ENCODE measurements at regions not wholly inside any gene's neighbourhood (a gene's known extent, or its start where the extent isn't known, plus 50 kb on each side); places are given as distances from the start of the nearest gene placed in this dataset.

DNA sequence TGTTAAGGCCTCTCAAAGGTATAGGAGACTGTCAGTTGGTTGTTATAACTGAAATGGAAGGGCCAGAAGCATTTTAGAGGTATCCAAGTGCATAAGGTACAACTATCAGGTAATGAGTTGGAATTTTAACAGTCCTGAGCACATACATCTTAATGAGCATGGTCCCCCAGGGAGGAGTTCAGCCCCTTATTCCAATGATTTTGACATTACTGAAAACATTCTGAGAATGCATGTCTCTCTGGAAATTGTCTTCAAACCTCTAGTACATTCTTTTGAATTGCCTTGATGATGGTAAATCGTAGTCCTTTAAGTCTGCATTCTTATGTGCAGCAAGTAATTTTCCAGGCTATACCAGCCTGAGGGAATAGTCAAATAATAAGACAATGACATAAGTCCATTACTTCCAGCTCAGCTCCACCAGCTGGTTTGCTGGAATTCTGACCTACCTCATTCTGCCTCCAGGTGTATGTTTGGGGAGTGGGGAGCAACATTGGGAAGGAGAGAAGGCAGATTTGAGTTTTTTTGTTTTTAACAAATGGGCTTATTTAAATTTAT is 239.2 kb downstream of the MSRB3 start:
- DNase-seq: no peak

DNA sequence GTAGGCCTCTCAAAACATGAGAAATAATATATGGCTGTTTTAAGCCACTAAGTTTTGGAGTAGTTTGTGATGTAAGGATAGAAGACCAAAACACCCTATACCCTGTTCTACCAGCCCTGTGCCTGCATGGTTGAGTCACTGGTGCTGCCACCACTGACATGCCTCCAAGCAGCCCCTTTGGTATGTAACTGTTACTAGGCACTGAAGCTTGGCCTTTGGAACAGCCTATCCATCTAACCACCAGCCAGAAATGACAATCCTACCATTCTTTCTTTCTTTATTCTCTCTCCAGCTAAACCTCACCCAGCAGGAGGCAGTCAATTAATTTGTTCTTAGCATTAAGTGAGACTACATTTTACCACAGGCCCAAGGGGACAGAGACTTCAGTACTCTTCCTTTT is 240.3 kb downstream of the MSRB3 start:
- no peak for DNase-seq

DNA sequence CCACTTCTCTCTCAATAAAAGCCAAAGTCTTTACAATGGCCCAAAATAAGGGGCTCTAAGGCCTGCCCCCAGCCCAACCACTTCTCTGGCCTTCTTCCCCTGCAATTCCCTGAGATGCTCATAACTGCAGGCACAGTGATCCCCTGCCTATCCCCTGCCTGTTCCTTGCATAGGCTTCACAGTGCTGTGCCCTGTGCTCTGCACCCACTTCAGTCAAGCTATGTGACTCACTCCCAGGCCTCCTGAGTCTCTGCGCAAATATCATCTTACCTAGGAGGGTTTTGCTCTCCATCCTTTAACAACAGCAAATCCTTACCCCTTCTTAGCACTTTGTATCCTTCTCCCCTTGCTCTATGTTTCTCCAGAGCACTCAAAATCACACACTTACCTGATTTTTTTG is 242.2 kb downstream of the MSRB3 start:
- no peak for DNase-seq

DNA sequence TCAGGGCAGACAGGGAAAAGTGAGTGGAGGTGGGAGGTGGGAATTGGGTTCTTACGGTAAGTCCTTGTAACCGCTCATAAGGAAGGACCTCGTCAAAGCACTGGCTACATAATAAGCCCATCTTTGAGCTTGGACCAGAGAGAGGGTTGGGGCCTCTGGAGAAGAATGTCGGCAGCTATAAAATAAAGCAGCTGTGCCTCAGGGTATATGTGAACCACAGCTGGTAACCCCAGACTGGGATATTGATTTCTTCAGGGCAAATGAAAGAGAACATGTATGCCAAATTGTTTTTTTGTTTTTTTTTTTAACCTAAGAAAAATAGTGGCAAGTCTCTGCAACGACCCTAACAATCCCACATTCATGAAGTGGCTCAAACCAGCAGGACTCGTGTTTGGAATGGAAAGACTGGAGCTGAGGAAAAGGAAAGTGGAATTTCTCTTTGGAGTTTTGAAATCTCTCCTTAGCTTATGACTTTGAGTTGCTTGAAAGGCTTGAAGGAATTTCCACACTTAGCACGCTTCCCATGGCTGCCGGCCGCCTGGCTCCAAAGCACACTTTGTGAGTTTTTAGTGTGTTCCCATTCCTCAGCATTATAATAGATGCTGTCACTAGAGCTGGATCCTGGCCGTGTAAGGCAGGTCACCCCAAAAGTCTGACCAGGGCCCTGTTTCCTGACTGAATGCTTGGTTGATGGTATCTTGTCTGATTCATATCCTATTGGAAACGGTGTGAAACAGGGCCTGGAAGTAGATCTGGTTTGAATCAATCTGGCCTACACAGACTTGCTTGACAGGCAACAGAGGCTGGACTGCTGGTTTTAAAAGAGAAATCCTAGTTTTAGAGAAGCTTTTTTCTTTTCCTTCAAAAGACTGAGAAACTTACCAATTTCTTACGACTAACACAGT is 244.7 kb downstream of the MSRB3 start:
- DNase-seq: no peak

DNA sequence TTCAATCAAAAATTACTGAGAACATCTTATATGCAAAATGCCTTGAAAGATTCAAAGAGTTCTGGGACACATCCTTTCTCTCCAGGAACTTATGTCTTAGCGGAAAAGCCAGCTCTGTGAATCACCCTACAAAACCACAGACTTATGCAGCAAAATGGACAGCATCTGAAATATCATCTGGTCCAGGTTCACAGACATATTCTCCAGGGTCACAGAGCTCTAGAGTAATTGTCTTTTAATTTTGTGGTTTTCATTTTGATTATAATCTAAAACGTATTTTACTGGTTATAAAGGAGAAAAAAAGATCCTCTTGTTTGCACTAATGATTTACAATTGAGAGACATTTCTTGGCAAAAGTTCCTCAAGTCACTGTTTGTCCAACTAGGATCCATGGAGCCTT is 246.2 kb downstream of the MSRB3 start:
- DNase-seq: no peak

DNA sequence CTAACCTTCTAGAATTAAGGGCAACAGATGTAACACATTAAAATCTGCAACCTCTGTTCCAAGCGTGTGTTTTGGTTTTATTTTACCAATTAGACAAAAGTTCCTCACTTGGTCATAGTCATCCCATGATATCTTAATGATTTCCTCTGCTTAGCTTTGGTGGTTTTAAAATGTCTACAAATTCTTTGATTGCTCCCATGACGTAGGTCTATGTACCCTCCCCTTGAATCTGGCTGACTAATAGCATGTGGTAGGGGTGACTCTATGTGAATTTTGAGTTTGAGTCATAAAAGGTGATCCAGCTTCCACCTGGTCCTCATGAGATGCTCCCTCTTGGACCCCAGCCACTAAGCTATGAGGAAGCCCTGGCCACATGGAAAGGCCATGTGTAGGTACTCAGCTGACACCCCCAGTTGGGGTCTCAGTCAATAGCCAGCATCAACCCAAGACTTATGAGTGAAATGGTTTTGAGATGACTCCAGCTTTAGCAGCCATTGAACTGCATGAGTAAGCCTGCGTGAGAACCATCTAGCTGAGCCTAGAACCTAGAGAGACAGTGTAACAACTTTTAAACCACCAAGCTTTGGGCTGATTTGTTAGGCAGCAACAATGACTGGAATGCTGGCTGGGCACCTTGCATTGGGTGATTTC is 247.1 kb downstream of the MSRB3 start:
- no peak for DNase-seq

DNA sequence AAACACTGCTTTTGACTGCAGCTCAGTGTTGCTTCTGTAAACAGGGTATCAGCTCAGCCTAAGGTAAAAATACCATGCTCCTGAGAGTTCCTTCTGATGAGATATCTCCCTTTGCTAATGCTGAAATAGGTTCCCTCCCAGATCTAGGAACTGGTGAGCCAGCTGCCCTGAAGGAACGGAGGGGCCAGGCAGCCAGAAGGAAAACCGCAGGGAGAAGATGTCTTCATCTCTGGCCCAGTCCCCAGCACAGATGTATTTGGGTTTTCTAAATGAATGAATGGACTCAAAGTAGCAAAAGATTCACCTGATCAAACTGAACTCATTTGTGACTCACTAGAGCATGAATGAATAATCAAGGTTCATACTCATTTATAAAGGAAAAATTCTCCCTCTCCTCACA is 247.8 kb downstream of the MSRB3 start:
- DNase-seq: no peak

DNA sequence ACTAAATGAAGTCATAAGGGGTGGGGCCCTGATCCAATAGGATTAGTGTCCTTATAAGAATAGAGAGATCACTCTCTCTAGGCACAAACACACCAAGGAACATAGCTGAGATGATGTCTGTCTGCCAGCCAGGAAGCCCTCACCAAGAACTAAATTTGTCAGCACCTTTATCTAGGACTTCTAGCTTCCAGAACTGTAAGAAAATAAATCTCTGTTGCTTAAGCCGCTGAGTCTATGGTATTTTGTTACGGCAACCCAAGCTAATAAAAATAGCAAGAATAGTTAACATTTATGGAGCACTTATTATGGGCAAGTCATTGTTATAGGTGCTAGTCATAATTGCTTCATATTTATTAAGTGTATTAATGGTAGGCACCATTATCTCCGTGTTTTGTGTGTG is 249.6 kb downstream of the MSRB3 start:
- DNase-seq: no peak

DNA sequence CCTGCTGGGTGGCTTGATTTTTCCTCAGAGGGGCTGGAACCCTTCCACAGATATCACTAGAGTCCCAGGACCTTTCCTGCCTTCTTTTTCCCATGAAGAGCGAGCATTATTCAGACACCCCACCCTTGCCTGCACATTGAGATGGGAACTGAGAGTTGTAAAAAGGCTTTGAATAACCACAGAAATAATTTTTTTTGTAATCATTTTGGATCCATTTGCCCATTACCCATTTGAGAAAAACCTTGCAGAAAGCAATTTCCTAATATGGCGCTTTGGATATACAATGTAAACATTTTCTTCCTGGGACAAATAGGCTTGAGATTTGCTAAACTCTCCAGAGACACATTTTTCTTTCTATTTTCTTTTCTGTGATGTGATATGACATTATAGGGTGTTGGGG is 250.6 kb downstream of the MSRB3 start:
- DNase-seq: no peak

DNA sequence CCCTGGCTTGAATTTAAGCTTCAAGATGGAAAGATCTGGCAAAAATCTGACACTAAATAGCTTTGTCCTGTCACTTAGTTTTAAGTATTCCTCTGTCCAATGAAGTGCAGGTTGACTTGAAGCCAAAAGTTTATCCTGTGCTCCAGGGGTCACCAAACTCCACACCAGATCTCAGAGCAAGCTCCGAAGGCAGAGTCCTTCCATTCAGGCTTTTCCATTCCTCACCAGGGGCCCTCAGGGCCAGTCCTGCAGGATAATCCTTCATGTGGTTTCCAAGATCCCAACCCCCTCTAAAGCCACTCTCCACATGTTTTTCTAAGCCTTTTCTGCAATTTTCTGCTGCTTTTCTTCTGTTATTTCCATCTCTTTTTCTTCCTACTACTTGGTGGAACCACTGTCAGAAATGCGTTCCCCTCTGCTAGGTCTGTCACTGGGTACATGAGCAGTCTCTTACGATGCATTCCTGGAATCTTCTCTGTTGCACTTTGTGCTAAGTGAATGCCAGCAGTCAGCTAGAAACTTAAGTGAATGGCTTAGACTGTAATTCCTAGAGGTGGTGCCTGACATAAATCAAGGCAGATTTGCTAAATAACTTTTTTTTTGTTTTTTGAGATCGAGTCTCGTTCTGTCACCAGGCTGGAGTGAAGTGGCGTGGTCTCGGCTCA is 251.4 kb downstream of the MSRB3 start:
- DNase-seq: no peak

DNA sequence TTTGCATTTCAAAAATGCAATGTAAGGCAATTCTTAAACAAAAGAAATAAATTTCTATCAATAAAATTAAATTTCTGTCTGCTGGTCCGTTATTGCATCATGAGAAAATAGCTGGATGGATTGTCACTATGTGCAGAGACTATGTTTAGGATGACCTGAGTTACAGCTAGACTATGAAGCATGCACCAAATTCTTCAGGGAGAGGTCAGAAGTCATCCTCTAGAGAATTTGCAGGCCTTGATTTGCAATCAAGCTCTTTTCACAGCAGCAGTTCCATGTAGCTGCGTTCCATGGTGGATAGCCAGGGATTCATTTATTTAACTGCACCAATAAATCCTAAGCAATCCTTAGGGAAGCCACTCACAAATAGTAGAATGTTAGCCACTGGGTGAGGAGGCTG is 253.7 kb downstream of the MSRB3 start:
- no peak for DNase-seq

DNA sequence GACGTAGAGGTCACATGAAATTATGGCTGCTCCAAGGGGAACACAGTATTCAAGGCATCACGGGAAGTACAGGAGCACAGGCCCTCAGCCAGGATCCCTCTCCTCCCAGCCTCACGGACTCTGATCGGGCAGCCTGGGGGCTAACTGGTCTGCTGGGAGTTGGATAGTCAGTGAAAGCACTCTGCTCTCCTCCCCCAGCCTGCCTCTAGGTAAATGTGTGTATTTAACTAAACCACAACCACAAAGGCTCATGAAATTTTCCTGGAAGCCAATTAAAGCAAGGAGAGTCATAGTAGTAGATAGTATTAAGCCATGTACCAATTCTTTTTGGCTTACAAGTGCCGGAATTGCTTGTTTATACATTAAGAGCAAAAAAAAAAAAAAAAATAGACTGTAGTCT is 254.3 kb downstream of the MSRB3 start:
- peak; percentile 19 for DNase-seq

DNA sequence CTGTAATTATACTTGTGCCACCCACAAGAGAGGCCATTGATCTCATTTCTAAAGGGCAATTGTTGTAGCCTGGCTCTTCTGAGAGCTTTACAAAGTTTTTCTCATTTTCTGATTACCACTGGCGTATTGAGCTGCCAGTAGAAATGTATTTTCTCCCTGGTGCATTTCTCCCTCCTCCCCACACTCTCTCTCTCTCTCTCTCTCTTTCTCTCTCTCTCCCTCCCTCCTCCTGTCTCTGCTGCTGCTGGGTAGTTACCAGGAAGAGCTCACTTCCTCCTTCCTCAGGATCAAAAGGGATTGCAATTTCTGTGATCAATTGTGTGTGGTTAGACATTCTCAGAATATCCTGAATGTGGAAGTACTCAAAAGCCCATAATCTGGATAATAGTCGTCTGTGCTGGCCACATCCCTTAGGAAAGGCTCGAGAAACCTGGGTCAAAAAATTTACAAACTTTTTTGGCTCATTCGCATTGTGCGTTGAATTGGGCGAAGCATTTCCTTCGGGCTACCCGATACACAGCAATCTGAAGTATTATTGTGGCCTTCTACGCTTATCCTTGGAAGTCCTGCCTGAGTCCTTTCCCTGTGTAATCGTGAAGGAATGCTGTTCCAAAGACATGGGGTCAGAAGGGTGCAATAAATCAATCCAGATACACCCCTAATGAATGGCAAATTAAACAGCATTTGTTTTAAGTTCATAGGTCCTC is 254.8 kb downstream of the MSRB3 start:
- DNase-seq: peak; percentile 90

DNA sequence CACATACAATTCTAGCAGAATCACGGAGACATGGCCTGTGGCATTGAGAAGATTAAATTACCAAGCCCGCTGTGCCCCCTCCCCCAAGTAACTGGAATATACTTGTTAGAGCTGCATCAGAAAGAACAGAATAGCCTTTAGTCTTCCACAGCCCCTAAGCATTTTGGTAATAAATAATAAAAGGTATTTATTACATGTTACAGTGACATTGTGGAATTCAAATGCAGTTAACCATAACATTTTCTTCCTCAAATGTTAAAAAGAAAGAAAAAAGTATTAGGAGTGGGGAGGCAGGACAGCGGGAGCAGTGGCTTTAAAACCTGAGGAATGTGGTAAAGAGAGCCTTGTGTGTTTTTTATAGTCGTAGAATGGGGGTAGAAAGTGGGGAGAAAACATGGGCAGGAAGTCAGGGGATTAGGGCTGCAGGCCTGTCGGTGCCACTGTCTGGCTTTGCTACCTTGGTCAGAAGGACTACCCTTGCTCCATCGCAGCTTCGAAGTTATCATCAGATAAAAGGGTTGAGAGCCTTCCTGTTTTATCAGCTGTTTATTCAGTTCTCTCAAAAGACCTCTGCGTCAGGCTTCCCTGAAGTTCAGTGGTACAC is 255.9 kb downstream of the MSRB3 start:
- DNase-seq: no peak

DNA sequence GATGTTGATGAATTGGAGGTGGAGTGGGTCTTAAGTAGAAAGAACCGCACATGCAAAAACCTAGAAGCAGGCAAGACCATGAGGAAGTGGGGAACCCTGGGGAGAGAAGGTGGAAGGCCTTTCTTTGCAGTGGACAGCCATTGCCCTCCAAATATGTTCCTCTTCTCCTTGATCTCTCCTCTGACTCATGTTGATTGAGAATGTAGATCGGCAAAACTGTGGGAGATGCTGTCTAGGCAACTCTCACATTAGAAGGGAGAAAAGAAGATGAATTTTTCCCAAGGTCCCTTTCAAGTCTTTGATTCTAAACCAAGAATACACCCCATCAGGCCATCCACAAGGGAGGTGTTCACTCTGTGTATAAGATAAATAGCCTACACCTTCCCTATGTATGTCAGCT is 257.5 kb downstream of the MSRB3 start:
- no peak for DNase-seq

DNA sequence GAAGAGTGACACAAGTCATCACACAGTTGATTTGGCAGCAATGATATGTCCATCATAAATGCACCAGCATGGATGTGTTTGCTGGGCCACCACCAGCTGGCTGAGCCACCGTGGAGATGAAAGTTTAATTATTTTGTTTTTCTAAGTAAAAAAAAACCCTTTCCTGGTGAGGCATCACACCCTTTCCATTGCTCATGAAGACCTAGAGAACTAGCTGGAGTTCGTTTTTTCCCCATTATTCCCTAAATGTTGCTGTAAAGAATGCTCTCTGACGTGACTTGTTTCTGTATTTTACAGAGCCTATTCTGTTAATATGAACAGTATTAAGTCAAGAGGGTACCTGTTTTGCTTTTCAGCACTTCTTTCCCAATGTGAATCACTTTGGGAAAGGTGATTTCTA is 257.9 kb downstream of the MSRB3 start:
- no peak for DNase-seq

DNA sequence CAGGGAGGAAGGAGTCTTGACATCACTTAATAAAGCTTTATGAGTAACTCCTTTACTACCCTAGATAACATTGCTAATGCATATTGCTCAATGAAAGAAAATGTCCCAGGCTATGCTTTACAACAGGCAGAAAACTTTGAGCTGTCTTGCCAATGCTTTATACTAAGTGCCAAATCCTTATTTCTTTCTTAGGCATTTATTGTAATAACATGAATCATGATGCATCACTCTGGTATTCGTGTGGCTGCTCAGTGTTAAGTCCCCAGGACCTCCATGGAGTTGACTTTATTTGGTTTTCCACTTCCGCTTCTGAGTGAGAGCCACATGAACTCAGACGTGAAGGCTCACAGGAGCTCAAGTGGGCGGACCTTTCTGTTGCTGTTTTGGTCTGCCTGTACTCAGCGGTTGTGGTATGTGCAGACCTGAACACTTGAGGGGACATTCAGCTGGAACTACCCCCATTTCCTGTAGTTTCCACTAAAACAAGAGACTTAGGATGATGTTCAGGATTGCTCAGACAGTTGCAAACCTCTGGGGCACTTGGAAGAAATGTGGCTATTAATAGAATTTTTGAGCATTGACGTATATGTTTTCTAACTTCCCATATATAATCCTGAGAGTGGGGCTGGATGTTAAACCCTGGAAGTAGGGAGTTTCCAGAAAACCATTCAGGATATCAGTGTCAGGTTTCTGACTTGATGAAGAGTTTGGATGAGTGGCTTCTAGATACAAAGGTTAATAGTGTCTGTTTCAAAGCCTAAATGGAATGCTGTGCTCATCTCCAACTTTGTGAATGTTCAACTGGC is 258.6 kb downstream of the MSRB3 start:
- peak; percentile 78 for DNase-seq

DNA sequence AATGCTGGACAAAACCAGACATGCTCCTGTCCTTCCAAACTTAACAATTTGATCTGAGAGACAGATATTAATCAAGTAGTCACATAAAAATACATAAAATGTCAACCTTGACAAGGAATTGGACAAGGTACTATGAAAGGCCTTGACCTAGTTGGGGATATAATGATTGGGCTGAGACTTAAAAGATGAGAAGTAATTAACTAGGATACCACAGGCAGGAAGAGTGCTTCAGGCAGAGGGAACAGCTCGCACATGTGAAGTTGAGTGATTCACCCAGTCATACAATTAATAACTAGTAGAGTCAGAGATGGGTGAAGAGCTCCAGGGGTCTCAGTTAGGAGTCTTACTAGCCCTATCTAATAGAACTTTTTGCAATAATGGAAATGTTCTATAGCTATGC is 259.5 kb downstream of the MSRB3 start:
- DNase-seq: no peak

DNA sequence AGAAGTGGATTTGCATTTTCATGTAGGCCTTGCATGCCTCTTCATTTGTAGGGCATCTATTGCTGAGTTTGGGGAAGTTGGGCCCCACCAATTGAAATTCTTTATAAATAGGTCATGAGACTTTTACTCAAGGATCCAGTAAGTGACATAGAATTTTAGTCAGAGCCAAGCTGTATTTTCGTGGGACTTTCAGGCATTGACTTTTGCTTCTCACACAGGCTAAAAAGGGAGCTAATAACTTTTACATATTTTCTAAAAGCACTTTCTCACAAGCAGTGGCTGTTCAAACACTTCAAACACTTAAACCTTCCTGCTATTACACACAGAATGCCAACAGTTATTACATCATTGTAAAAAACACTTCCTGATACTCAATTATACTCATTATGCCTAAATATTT is 260.5 kb downstream of the MSRB3 start:
- no peak for DNase-seq

DNA sequence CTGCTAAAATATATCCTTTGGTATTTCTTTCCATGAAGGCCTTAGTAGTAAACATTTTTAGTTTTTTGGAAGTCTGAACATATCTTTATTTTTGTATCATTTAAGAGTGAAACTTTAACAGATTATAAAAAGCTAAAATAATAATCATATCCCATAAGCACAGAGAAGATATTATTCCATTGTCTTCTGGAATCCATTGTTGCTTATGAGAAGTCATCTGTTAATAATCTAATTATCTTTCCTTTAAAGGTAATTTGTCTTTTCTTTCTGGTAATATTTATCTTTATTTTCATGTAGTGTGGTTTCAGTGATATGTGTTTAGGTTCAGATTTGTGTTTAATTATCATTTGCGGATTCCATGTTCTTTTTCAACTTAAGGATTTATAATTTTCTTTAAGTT is 261.7 kb downstream of the MSRB3 start:
- no peak for DNase-seq

DNA sequence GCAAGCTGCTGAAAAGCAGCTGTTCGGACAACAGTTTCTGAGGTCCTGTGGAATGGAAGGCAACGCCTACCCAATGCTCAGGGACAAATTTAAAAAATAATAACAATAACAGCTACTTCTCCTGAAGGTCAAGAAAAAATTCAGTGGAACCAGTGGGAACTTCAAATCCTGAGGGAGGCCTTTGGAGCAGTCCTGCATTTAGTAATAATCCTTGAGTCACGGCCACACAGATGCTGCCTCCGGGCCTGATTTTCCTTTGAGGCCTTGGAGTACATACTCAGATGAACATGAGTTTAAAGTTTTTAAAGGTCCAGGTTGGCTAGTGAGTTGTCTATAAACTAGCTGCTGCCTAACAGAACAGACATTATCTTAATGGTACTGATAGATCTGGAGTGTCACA is 268.0 kb downstream of the MSRB3 start:
- DNase-seq: no peak

All from MV-4-11 (cell line).